Osteocyte (in vitro differentiated cells): ENCODE measurements at regions not wholly inside any gene's neighbourhood (a gene's known extent, or its start where the extent isn't known, plus 50 kb on each side); places are given as distances from the start of the nearest gene placed in this dataset.

Experiments
- DNase-seq: peaks from one replicate; pipeline ENCODE4 v3.0.0; 2021; ENCODE audit warnings: mixed read lengths; ENCODE audit not compliant: unreplicated experiment; ENCODE audit errors: extremely low spot score
- H3K27ac Mint-ChIP-seq: one replicate; pipeline ENCODE4 v1.8.0; 2021; ENCODE audit warnings: mild to moderate bottlenecking, mixed read lengths; ENCODE audit not compliant: unreplicated experiment
- H3K27me3 Mint-ChIP-seq: one replicate; pipeline ENCODE4 v1.8.0; 2021; ENCODE audit warnings: mixed read lengths; ENCODE audit not compliant: unreplicated experiment
- H3K36me3 Mint-ChIP-seq: one replicate; pipeline ENCODE4 v1.8.0; 2021; ENCODE audit warnings: mixed read lengths; ENCODE audit not compliant: unreplicated experiment
- H3K4me1 Mint-ChIP-seq: one replicate; pipeline ENCODE4 v1.8.0; 2021; ENCODE audit warnings: mixed read lengths; ENCODE audit not compliant: unreplicated experiment
- H3K4me3 Mint-ChIP-seq: one replicate; pipeline ENCODE4 v1.8.0; 2021; ENCODE audit warnings: mild to moderate bottlenecking, moderate library complexity, mixed read lengths; ENCODE audit not compliant: unreplicated experiment
- H3K9me3 Mint-ChIP-seq: one replicate; pipeline ENCODE4 v1.8.0; 2021; ENCODE audit warnings: mixed read lengths; ENCODE audit not compliant: unreplicated experiment
- TF ChIP-seq, protein P1 (sequence below): fragments of 200-600 bp; sonication (generic); IDR thresholded peaks from 2 replicates; pipeline ENCODE4 v1.5.0; 2021; ENCODE audit warnings: antibody characterized with exemption, mild to moderate bottlenecking, moderate library complexity

DNA sequence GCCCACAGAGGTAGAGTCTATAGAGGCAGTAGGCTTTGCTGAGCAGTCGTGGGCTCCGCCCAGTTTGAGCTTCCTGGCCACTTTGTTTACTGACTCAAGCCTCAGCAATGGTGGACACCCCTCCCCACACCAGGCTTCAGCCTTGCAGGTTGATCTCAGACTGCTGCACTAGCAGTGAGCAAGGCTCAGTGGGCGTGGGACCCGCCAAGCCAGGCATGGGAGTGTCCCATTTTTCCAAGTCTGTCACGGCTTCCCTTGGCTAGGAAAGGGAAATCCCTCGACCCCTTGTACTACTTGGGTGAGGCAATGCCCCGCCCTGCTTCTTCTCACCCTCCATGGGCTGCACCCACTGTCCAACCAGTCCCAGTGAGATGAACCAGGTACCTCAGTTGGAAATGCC is 135.3 kb upstream of the NT5E start:
- no peak overlapping the region for H3K4me3 Mint-ChIP-seq
- DNase-seq = no peak
- peaks cover 12% of the 10 kb centered on the region for H3K27me3 Mint-ChIP-seq
- no peaks in the 10 kb centered on the region for H3K4me1 Mint-ChIP-seq
- TF ChIP-seq, protein P1, sequence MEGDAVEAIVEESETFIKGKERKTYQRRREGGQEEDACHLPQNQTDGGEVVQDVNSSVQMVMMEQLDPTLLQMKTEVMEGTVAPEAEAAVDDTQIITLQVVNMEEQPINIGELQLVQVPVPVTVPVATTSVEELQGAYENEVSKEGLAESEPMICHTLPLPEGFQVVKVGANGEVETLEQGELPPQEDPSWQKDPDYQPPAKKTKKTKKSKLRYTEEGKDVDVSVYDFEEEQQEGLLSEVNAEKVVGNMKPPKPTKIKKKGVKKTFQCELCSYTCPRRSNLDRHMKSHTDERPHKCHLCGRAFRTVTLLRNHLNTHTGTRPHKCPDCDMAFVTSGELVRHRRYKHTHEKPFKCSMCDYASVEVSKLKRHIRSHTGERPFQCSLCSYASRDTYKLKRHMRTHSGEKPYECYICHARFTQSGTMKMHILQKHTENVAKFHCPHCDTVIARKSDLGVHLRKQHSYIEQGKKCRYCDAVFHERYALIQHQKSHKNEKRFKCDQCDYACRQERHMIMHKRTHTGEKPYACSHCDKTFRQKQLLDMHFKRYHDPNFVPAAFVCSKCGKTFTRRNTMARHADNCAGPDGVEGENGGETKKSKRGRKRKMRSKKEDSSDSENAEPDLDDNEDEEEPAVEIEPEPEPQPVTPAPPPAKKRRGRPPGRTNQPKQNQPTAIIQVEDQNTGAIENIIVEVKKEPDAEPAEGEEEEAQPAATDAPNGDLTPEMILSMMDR = no peak
- peaks cover 4% of the 10 kb centered on the region for H3K9me3 Mint-ChIP-seq
- H3K27ac Mint-ChIP-seq = no peak overlapping the region
- H3K36me3 Mint-ChIP-seq = no peaks in the 10 kb centered on the region

DNA sequence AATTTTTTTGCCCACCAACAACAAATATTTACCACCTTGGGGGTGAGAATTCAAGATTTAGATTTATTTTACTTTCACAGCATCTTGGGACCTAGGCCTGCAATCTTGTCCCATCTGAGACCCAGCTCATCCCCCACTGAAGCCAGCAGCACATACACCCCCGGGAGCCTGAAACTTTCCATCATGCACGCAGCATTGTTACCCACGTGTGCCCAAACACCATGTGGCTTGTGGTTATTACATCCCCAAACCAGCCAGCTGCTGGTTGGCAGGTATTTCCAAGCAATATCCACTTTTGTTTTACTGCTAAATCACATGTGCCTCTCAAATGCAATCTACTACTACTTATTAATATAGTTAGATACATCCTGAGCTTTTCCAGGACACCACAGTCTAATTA is 149.3 kb upstream of the NT5E start:
- no peak for DNase-seq
- peaks cover 44% of the 10 kb centered on the region for H3K27me3 Mint-ChIP-seq
- H3K36me3 Mint-ChIP-seq = no peaks in the 10 kb centered on the region
- no peaks in the 10 kb centered on the region for H3K4me1 Mint-ChIP-seq
- H3K27ac Mint-ChIP-seq = no peak overlapping the region
- H3K9me3 Mint-ChIP-seq = no peaks in the 10 kb centered on the region
- H3K4me3 Mint-ChIP-seq = no peak overlapping the region
- TF ChIP-seq, protein P1 = no peak

DNA sequence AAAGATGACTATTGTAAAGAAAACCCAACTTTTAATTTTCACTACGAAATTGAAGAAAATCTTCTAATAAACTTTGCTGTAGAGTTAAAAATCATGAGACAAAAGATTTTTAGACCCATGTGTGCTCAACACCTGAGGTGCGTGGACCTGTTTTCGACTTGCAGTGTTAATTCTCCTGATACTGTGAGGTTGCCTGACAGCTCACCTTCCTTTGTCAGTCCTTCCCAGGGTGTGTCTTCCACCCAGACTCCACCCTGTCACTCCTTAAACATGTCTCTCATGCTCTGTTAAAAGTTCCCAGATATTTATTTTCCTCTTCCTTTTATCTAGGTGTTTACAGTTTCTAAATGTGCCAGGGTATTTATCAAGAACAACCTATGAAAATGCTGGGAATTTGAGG is 151.3 kb upstream of the NT5E start:
- TF ChIP-seq, protein P1 = no peak
- H3K27ac Mint-ChIP-seq = no peak overlapping the region
- H3K9me3 Mint-ChIP-seq = no peaks in the 10 kb centered on the region
- no peaks in the 10 kb centered on the region for H3K4me1 Mint-ChIP-seq
- no peaks in the 10 kb centered on the region for H3K36me3 Mint-ChIP-seq
- peaks cover 40% of the 10 kb centered on the region for H3K27me3 Mint-ChIP-seq
- no peak overlapping the region for H3K4me3 Mint-ChIP-seq
- DNase-seq = no peak

DNA sequence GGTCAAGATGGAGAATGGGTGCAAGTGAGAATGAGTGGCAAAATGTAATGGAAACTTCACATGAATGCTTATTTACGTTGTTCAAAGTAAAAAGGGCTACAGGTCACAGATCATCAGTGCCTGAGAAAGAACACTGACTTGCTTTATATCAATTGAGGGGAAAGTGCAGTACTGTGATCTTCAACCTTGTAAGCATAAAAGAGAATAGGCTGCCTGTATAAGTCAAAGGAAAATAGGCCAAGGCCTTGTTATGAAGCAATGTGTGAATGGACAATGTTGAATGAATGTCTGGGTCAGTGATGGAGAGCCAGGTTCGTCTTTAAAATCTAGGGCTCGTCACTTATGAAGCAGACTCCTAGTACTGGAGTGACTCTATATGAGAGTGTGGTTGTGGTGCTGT is 158.6 kb upstream of the NT5E start:
- peaks cover 27% of the 10 kb centered on the region for H3K27me3 Mint-ChIP-seq
- H3K27ac Mint-ChIP-seq = no peak overlapping the region
- no peaks in the 10 kb centered on the region for H3K4me1 Mint-ChIP-seq
- TF ChIP-seq, protein P1 = no peak
- no peak for DNase-seq
- H3K36me3 Mint-ChIP-seq = no peaks in the 10 kb centered on the region
- H3K9me3 Mint-ChIP-seq = no peaks in the 10 kb centered on the region
- H3K4me3 Mint-ChIP-seq = no peak overlapping the region

DNA sequence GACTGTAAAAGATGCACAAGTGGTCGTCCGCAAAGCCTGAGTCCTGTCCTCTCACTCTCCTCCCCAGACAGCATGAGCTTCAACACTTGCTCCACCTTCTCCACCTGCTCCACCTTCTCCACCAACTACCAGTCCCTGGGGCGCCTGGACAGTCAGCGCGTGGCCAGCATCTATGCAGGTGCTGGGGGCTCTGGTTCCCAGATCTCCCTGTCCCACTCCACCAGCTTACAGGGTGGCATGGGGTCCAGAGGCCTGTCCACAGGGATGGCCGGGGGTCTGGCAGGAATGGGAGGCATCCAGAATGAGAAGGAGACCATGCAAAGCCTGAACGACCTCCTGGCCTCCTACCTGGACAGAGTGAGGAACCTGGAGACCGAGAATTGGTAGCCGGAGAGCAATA is 162.2 kb upstream of the NT5E start:
- no peaks in the 10 kb centered on the region for H3K36me3 Mint-ChIP-seq
- DNase-seq = no peak
- TF ChIP-seq, protein P1 = no peak
- no peak overlapping the region for H3K27ac Mint-ChIP-seq
- no peaks in the 10 kb centered on the region for H3K9me3 Mint-ChIP-seq
- H3K4me1 Mint-ChIP-seq = no peaks in the 10 kb centered on the region
- no peak overlapping the region for H3K4me3 Mint-ChIP-seq
- peaks cover 13% of the 10 kb centered on the region for H3K27me3 Mint-ChIP-seq
